ENCODE measurements at regions not wholly inside any gene's neighbourhood (a gene's known extent, or its start where the extent isn't known, plus 50 kb on each side); places are given as distances from the start of the nearest gene placed in this dataset.
"Not testable (repeated sequence)": the region's sequence is repeated elsewhere in the genome, so short reads cannot be mapped to it uniquely, and the experiment has no call there.

DNA sequence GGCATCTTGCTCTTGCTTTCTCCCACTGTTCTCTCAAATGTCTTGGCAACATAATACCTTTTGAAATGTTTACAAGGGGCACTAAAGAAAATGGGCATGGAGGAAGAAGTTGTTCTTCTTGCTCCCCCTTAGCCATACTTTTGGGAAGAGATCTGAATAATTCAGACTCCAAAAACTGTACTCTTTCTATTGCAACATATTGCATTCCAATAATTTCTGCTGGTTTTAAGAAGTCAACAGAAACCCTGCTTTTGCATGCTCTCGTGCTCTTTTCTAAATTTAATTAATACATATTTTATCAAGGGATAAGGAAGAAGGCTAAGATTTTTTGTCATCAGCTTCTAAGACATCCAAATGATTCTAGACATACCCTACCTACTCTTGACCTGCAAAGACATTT, 409.9 kb upstream of the SOX5 start:
- DNase-seq: no peak

DNA sequence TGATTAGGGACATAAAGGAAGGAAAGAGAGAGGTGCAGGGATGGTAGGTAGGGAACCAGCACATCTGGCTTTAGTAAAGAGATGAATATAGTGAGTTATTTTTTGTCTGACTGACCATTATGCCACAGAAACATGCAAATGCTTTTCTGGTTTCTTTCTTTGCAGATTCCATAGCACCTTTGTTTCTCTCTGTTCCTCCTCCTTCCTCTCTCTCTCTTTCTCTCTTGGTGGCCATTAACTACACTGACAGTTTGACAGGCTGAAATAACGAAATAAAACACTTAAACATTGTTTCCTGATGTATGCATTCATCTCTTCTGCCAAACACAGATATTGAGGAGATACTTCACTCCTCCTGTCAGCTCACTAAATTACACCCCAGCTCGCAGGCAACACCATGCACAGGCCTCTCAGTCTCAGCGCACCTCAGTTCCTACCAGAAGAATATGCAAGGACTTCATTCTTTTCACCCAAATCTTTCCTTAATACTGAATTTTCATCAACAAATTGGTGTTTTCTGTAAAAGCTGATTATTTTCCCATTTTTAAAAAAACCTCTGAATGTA, 406.9 kb upstream of the SOX5 start:
- DNase-seq: no peak

- no peak for DNase-seq
Observed at GRCh38 chr12:24352363-24352762, 402.9 kb upstream of the SOX5 start.

GRCh38 chr12:24349051-24349799, 399.8 kb upstream of the SOX5 start:
- DNase-seq: no peak

DNA sequence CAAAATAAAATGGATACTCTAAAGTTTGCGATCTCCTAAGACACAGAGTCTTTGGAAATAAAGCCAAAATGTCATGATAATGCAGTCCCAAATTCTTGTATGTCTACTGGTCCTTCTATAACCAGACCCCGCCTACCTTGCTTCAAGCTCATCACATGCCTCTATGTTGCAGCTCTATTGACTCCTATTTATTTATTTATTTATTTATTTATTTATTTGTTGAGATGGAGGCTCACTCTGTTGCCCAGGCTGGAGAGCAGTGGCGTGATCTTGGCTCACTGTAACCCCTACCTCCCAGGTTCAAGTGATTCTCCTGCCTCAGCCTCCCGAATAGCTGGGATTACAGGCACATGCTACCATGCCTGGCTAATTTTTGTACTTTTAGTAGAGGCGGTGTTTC, 398.7 kb upstream of the SOX5 start:
- DNase-seq: not testable (repeated sequence)

GRCh38 chr12:24328261-24328660, 378.8 kb upstream of the SOX5 start:
- DNase-seq: no peak

DNA sequence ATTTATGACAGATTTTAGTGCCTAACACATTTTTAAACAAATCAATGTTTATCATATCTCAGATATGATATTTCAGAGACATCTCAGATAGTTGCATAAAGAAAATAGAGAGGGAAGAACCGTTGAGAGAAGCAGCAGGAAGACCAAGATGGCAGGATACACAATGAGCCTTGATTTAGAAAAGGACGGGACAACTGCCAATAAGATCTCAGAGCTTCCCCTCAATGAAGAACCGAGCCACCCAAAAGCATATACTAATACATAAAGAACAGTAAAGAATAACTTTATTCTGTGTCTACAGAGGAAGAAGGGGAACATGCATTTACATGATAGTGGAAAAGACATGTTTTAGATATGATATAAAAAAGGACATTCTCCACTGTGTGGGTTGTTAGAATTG, 375.9 kb upstream of the SOX5 start:
- no peak for DNase-seq

DNA sequence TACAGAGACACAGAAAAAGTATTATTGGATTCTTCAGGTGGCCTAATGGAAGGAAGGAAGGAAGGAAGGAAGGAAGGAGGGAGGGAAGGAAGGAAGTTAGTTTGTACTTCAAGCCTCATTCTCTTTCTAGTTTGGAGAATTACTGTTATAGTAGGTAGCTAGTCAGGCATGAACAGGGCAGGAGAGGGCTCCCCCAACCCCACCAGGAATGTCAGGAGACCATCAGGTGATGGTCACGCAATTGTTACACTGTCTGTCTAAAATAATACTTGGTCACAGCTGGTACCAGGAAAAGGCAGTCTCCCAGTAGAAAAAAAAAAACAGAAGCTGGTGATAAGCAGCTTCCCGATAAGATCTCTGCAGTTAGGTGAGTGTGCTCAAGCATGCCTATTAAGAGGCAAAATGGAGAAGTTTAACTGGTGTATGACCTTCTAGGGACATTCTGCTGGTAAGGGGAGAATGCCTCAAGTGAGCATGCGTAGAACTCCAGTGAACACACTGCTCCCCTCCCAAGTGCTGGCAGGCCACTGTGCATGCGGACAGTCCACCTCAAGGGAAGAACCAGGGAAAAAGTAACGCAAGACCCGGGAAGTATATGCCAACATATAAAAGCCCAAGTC, 358.4 kb upstream of the SOX5 start:
- no peak for DNase-seq

GRCh38 chr12:24307153-24307552, 357.7 kb upstream of the SOX5 start:
- no peak for DNase-seq

DNA sequence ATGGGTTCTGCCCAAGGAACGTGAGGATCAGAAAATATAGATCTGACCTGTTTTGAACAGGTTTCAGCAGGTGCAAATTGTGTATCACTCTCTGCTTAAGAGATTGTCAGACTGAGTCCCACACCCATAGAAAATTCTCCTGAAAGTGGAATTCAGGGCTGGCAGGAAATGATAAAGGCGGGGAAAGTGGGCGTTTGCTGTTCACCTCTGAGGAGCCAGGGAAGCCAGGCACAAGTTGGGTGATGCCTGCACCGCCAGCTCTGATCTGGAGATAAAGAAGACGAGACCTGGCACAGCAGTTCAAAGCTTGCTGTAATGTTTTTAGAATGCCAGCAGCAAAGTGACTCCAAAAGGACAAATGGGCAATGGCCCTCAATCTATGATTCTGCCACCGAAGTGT, 356.5 kb upstream of the SOX5 start:
- DNase-seq: no peak

DNA sequence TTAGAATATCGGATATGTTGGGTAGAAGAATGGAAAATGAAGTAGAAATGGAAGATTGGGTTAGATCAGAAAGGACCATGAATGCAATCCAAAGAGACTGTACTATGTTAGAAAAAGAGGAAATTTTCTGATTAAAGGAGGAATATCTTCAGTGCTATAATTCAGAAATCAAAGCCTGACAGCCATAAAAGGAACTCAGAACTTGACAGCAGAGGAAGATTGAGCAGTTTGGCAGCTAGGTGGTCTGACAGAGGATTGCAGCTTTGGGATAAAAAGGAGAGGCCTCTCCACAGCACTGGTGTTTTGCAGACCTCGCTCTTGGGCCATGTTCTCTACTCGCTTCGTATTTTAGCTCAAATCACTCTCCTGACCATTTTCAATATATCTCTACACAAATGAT, 354.8 kb upstream of the SOX5 start:
- no peak for DNase-seq

- DNase-seq: no peak
Observed at GRCh38 chr12:24302708-24303107, 353.2 kb upstream of the SOX5 start.

- no peak for DNase-seq
Observed at GRCh38 chr12:24297516-24297915, 348.0 kb upstream of the SOX5 start.

DNA sequence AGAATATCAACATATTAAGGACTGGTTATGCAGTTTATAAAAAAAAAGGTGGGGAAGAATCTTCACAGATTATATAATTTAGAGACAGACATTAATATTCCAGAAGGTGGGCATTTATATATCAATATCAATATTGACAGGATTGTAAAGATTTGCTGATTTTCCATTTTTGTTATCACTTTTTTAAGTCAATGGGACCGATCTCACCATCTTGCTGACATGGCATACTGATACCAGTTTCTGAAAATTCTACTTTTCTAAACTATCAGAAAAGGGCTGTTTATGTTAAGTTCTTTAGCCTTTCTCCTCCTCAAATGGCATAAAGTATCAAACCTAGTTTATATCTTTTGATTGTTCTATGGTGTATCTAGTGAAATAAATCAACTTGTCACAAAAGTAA, 344.1 kb upstream of the SOX5 start:
- no peak for DNase-seq

GRCh38 chr12:24287963-24288362, 338.5 kb upstream of the SOX5 start:
- no peak for DNase-seq

GRCh38 chr12:24285448-24285847, 336.0 kb upstream of the SOX5 start:
- DNase-seq: no peak

DNA sequence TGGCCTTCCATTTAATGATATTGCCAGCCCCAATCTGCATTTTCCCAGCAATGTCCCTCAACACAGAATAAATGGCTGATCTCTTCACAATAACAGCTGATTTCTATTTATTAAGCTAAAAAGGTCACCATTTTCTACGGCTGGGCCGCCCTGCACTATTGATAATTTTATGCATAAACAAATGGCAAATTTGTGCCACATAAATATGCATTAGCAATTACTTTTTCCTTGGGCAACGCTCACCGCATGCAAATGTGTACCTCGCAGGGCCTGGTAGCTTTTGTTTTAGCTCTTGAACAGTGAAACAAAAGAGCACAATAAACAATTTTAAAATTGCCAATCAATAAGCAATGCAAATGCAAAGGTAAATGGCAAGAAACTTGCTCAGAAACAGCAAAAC, 331.9 kb upstream of the SOX5 start:
- DNase-seq: no peak

DNA sequence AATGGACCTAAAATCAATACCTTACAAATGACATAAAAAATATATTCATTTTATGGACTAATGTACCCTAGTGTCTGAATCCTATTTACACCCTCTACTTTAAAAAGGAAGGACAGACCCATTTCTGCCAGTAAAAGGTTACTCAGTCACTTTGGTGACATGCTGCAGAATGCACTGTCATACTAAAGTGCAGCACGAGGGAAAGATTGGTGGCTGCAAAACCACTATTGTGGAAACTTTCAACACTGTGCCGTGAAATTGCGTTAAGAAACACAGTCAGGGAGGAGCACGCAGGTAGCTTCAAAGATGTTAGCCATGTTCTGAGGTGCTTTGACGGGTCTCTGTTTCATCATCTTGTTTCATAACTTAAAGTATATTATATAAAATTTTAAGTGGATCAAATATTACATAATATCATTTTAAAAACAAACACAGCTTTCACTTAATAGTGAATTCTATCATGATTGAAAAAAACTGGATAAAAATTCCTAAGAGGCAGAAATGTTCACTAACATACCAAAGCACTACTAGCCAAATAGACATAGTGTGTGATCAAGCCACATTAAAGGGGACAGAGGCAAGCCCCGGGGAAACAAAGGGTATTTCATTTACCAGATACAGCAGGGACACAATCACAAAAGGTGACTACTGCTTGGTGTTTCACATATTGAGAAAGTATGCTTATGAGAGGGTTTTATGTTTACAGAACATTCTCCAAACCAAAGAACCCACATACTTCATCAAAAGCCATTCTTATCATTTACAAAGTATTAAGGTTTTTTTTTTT, 330.8 kb upstream of the SOX5 start:
- DNase-seq: no peak

GRCh38 chr12:24278832-24279231, 329.4 kb upstream of the SOX5 start:
- no peak for DNase-seq

DNA sequence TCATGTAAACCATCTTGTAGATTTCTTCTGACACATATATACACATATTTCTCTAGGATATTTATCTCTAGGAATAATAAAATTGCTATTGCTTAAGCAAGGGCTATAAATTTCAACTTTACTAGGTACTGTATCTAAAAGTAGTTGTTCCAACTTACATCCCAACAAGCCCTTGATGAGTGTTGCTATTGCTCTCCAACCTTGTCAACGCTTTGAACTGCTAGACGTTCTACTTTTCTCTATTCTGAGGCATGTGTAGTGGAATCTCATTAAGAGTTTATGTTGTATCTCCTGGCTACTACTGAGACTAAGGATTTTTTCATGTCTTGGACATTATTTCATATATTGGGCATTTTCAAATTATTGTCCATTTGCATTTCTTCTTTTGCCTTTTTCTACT, 321.5 kb upstream of the SOX5 start:
- no peak for DNase-seq

DNA sequence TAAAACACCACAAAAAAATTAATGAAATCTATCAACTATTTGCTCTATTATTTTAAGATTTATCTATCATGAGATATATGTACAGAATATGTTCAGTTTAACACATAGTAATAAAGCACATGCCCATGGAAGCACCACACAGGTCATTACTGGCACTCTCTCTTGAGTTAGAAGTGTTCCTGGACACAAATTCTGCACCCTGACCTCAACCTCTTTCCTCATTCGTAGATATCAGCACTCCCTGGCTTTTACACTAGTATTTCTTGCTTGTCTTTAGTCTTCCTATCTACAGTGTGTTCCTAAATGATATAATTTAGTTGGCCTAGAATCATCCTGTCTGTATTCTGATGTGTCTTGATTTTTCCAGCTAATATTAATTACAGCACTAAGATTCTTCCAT, 321.0 kb upstream of the SOX5 start:
- DNase-seq: no peak

DNA sequence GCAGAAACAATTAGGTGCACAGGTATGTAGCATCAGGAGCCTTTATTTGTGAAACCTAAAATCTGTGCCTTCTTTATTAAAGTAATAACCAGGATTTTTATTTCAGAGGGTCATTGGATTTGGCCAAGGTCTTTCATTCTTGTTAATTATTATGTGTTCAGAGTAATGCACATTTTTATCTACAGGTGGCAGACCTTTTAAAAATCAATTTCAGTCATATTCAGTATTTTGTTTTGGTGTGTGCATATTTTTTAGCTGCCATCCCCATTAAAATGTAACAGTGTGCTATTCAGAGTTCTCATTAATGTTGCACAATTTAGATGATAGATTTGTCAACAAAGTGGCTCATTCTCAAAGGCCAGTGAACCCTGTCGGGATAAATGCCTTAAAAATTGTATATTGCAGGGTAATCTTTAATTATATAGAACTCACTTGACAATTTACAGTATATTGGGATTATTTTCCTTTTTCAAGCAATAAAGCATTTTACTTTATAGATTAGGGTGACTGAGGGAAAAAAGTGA, 319.3 kb upstream of the SOX5 start:
- DNase-seq: no peak

DNA sequence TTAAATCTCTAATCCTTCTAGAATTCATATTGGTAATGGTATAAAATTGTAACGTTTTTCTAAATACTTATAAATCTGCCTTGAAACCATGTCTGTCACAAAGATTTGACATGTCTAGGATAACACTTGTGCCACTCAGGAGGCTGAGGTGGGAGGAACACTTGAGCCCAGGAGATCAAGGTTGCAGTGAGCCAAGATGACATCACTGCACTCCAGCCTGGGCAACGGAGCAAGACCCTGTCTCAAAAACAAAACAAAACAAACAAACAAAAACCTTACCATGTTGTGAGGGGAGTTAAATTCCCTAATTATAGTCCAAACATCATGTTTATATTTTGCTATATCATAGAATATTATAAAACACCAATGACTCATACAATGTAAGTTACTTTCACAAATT, 317.5 kb upstream of the SOX5 start:
- no peak for DNase-seq

DNA sequence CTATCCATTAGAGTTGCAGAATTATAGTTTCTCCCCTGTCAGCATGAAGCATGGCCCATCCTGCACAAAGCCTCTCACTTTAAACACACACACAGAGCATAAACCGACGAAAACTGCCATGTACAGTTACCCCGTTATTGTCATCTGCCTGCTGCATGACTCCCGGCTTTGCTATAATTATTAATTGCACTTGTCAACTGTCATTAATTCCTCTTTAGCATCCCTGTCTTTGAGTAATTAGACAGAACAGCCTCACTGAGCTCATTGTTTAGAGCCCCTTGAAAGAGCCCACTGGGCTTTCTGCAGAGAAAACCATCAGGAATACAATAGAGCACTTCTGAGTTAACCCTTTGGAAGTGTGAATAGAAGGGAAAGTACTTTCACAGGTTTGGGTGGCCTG, 307.2 kb upstream of the SOX5 start:
- no peak for DNase-seq

Data from 8988T (cell line).